ENCODE measurements at regions not wholly inside any gene's neighbourhood (a gene's known extent, or its start where the extent isn't known, plus 50 kb on each side); places are given as distances from the start of the nearest gene placed in this dataset.

GRCh38 chr11:96794152-96794551 lies 404.3 kb downstream of the JRKL start:
- no peaks in the 10 kb centered on the region for H3K36me3 ChIP-seq
- DNase-seq (no peak), ATAC-seq (no peak)
- H3K27me3 ChIP-seq, result no peaks in the 10 kb centered on the region
- intact Hi-C loops (cut with DNase I), result no loop called here
- H3K4me3 ChIP-seq, result no peak overlapping the region
- no peaks in the 10 kb centered on the region for H3K9me3 ChIP-seq
- no peaks in the 10 kb centered on the region for H3K4me1 ChIP-seq
- no peak overlapping the region for H3K27ac ChIP-seq
- no peak for TF ChIP-seq CTCF (IDR thresholded peaks at IDR 0.05)

- no peak for TF ChIP-seq CTCF (IDR thresholded peaks at IDR 0.05)
- H3K4me3 ChIP-seq, result no peak overlapping the region
- H3K9me3 ChIP-seq, result no peaks in the 10 kb centered on the region
- DNase-seq, result no peak
- no peaks in the 10 kb centered on the region for H3K4me1 ChIP-seq
- H3K36me3 ChIP-seq, result no peaks in the 10 kb centered on the region
- H3K27me3 ChIP-seq, result no peaks in the 10 kb centered on the region
- no peak overlapping the region for H3K27ac ChIP-seq
- ATAC-seq, result no peak
- intact Hi-C loops (cut with DNase I), result no loop called here
Observed at GRCh38 chr11:96798445-96798844, 408.6 kb downstream of the JRKL start.

- Histone ChIP-seq H3K27ac (no peak overlapping the region), H3K9me3 (no peaks in the 10 kb centered on the region), H3K4me1 (no peaks in the 10 kb centered on the region), H3K27me3 (no peaks in the 10 kb centered on the region), H3K36me3 (no peaks in the 10 kb centered on the region), H3K4me3 (no peak overlapping the region)
- intact Hi-C loops (cut with DNase I), result no loop called here
- ATAC-seq, result no peak
- TF ChIP-seq CTCF (IDR thresholded peaks at IDR 0.05), result no peak
- DNase-seq, result no peak
Observed at GRCh38 chr11:96815236-96815635, 425.4 kb downstream of the JRKL start.

- intact Hi-C loops (cut with DNase I), result no loop called here
- Histone ChIP-seq H3K4me1 (no peaks in the 10 kb centered on the region), H3K27me3 (no peaks in the 10 kb centered on the region), H3K9me3 (no peaks in the 10 kb centered on the region), H3K36me3 (no peaks in the 10 kb centered on the region), H3K4me3 (no peak overlapping the region), H3K27ac (no peak overlapping the region)
- DNase-seq, result no peak
- no peak for ATAC-seq
- no peak for TF ChIP-seq CTCF (IDR thresholded peaks at IDR 0.05)
Observed at GRCh38 chr11:96817482-96818399, 427.9 kb downstream of the JRKL start.

GRCh38 chr11:96827164-96827563 lies 437.4 kb downstream of the JRKL start:
- no peaks in the 10 kb centered on the region for H3K36me3 ChIP-seq
- DNase-seq, result no peak
- H3K4me3 ChIP-seq, result no peak overlapping the region
- TF ChIP-seq CTCF (IDR thresholded peaks at IDR 0.05), result peak; percentile 12
- no peaks in the 10 kb centered on the region for H3K9me3 ChIP-seq
- ATAC-seq, result no peak
- no peak overlapping the region for H3K27ac ChIP-seq
- intact Hi-C loops (cut with DNase I), result no loop called here
- no peaks in the 10 kb centered on the region for H3K4me1 ChIP-seq
- no peaks in the 10 kb centered on the region for H3K27me3 ChIP-seq

All from upper lobe of right lung (tissue), 1 donor.